Endothelial cell of umbilical vein (primary cell): ENCODE measurements at regions not wholly inside any gene's neighbourhood (a gene's known extent, or its start where the extent isn't known, plus 50 kb on each side); places are given as distances from the start of the nearest gene placed in this dataset.

Experiments used
- BruUV-seq: library from RNA; stranded (reverse); fragments of 400-500 nt; replicated peaks from 2 replicates; lab custom pipeline; 2021; lab: Mats Ljungman, UMichigan
- CTCF ChIA-PET: fragments of 300-600, 350-600 bp; sonication (Branson Sonifier 250); formaldehyde crosslinking; loops from one replicate; lab custom pipeline; 2021; ENCODE audit warnings: antibody characterized with exemption, inconsistent platforms; lab: Charles Lee
- POLR2A ChIA-PET: fragments of 300-600, 350-600 bp; sonication (Branson Sonifier 250); formaldehyde crosslinking; loops from one replicate; lab custom pipeline; 2021; ENCODE audit warnings: antibody characterized with exemption, inconsistent platforms; lab: Charles Lee
- DNase-seq: peaks from one replicate; pipeline ENCODE4 v3.0.0-alpha.2; 2011; ENCODE audit warnings: low read depth, low spot score
- FAIRE-seq: peaks from 2 replicates; lab custom pipeline; 2011; peaks lifted over from hg19 to GRCh38; lab: Jason Lieb, UNC
- H2AFZ ChIP-seq: 2 replicates; pipeline ENCODE4 v1.6.0; 2012; ENCODE audit warnings: low read depth, low read length, control low read depth, inconsistent platforms
- H3K27ac ChIP-seq: 2 replicates; pipeline ENCODE4 v1.5.1; 2011; ENCODE audit warnings: low read depth, mild to moderate bottlenecking, control low read depth, low read length, moderate library complexity; ENCODE audit not compliant: insufficient read depth
- H3K27me3 ChIP-seq, 2 experiments: 2 replicates each; pipeline versions ENCODE4 v1.6.0 to v1.6.1; 2011; ENCODE audit warnings: low read length in 2 of 2, mixed read lengths in 1 of 2; ENCODE audit not compliant: control insufficient read depth in 2 of 2, insufficient read depth in 2 of 2
- H3K36me3 ChIP-seq, 2 experiments: 2 replicates in 1 of 2; 3 replicates in 1 of 2; pipeline ENCODE4 v1.5.1; 2011; ENCODE audit warnings: low read length in 2 of 2, mild to moderate bottlenecking in 1 of 2, moderate library complexity in 1 of 2; ENCODE audit not compliant: control insufficient read depth in 2 of 2, insufficient read depth in 2 of 2; ENCODE audit errors: extremely low read depth in 1 of 2
- H3K4me1 ChIP-seq: 3 replicates; pipeline ENCODE4 v1.5.1; 2011; ENCODE audit warnings: mild to moderate bottlenecking, low read length; ENCODE audit not compliant: control insufficient read depth, insufficient read depth; ENCODE audit errors: extremely low read depth
- H3K4me2 ChIP-seq: 2 replicates; pipeline ENCODE4 v1.6.1; 2011; ENCODE audit warnings: low read length, control low read depth, mixed read lengths; ENCODE audit not compliant: insufficient read depth
- H3K4me3 ChIP-seq, 3 experiments: fragments of 200-600 bp in 1 of 3; sonication (generic), shearing (Covaris generic) in 1 of 3; replicated peaks in 1 of 3; 2 replicates each; pipeline ENCODE4 v1.5.1; 2011 to 2016; ENCODE audit warnings: control low read depth in 3 of 3, low read length in 3 of 3, mild to moderate bottlenecking in 2 of 3, inconsistent platforms in 1 of 3, low read depth in 1 of 3, moderate library complexity in 1 of 3; ENCODE audit not compliant: insufficient read depth in 1 of 3
- H3K79me2 ChIP-seq: 2 replicates; pipeline ENCODE4 v1.6.0; 2012; ENCODE audit warnings: low read length, inconsistent platforms; ENCODE audit not compliant: control insufficient read depth, insufficient read depth
- H3K9ac ChIP-seq: replicated peaks from 2 replicates; pipeline ENCODE3; 2011; ENCODE audit warnings: low read length, control low read depth; ENCODE audit not compliant: insufficient read depth; ENCODE audit errors: extremely low read depth
- H3K9me1 ChIP-seq: replicated peaks from 3 replicates; pipeline ENCODE4 v1.6.0; 2011; ENCODE audit warnings: mild to moderate bottlenecking, low read length; ENCODE audit not compliant: control insufficient read depth, insufficient read depth; ENCODE audit errors: extremely low read depth
- H3K9me3 ChIP-seq: replicated peaks from 2 replicates; pipeline ENCODE4 v1.5.1; 2012; ENCODE audit warnings: low read length, inconsistent platforms; ENCODE audit not compliant: control insufficient read depth, insufficient read depth
- H4K20me1 ChIP-seq: replicated peaks from 2 replicates; pipeline ENCODE3; 2011; ENCODE audit warnings: mild to moderate bottlenecking, low read length; ENCODE audit not compliant: control insufficient read depth, insufficient read depth; ENCODE audit errors: extremely low read depth
- EZH2 ChIP-seq: IDR thresholded peaks from 2 replicates; pipeline ENCODE4 v1.6.1; 2012; ENCODE audit warnings: borderline replicate concordance, low read depth, mild to moderate bottlenecking, moderate library complexity, low read length, inconsistent platforms; ENCODE audit not compliant: severe bottlenecking
- FOS ChIP-seq: IDR thresholded peaks from 2 replicates; pipeline ENCODE4 v1.6.1; 2011; ENCODE audit warnings: mild to moderate bottlenecking, low read length, moderate library complexity, borderline replicate concordance; ENCODE audit not compliant: insufficient read depth
- GATA2 ChIP-seq: IDR thresholded peaks from 2 replicates; pipeline ENCODE4 v1.7.0; 2011; ENCODE audit warnings: low read depth, mild to moderate bottlenecking, moderate library complexity, mixed read lengths, low read length; ENCODE audit not compliant: insufficient read length, insufficient read depth
- JUN ChIP-seq: IDR thresholded peaks from 2 replicates; pipeline ENCODE4 v1.6.1; 2011; ENCODE audit warnings: borderline replicate concordance, low read depth; ENCODE audit not compliant: insufficient read length, insufficient read depth
- MYC ChIP-seq: IDR thresholded peaks from one replicate; pipeline ENCODE4 v1.6.1; 2011; ENCODE audit warnings: mild to moderate bottlenecking, low read depth, low read length
- POLR2A ChIP-seq: IDR thresholded peaks from 2 replicates; pipeline ENCODE4 v1.6.1; 2012; ENCODE audit warnings: low read depth, mild to moderate bottlenecking, control low read depth, low read length
- POLR2AphosphoS5 ChIP-seq: IDR thresholded peaks from 2 replicates; pipeline ENCODE4 v1.6.1; 2012; ENCODE audit warnings: low read depth, mild to moderate bottlenecking, control low read depth, low read length, moderate library complexity; ENCODE audit not compliant: insufficient read depth
- dilution Hi-C: fragments of 300-500 bp; cut with MboI; formaldehyde crosslinking; loops from one replicate; pipeline ENCODE4 v1.15.0; 2019; ENCODE audit warnings: low sequenced_read_pairs; ENCODE audit not compliant: extremely low pct_ligation_motif_present
- intact Hi-C: fragments of 100-400 bp; cut with micrococcal nuclease; formaldehyde crosslinking; loops from one replicate; pipeline ENCODE4 v1.10.0; 2022
- TF ChIP-seq, protein P1 (sequence below): IDR thresholded peaks from 2 replicates; pipeline ENCODE4 v1.6.1; 2011; ENCODE audit not compliant: insufficient read depth, insufficient read length
- TF ChIP-seq, protein P2 (sequence below), 2 donors: IDR thresholded peaks; 1 replicate in 1 of 2; 2 replicates in 1 of 2; pipeline ENCODE4 v1.5.1; 2011; ENCODE audit warnings: low read length in 2 of 2, mild to moderate bottlenecking in 2 of 2, moderate library complexity in 2 of 2, control low read depth in 1 of 2, inconsistent platforms in 1 of 2, low read depth in 1 of 2; ENCODE audit not compliant: insufficient read depth in 1 of 2; ENCODE audit errors: extremely low read depth in 1 of 2

DNA sequence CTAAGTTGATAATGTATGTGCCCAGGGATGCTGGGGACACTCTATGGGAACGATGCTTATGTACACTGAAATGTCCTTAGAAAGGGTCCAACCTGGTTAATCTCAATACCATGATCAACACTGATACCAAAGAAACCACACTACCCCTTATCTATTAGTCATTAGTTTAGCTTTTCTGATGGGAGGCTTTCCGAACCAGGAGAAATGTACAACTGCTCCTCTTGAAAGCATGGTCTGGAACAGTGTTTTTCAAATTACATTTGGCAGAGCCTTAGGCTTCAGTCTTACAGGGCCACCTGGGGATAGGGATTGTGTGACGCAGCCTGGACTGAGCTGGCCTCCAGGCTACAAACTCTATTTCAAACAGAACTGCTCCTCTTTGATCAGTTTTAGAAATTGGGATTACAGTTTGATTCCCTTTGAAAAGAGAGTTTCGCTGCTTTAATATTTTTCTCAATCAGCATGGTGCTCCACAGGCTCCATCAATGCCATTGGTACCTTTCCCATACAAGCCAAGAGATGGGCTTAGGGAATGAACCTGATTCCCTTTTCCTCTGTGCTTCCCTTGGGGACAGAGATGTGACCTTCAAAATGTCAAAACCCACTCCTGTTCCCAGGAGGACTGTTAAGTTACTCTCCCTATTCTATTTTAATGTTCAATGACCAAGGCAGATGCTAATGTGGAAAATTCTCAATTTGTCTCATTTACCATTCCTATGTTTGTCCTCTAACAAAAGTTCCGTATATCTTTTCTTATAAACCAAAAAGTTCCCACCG is 296.0 kb upstream of the ADAMTS9 start:
- CTCF ChIA-PET, result interaction anchor here (1.0 kb wide), 1 partner anchor 186 kb away, joined by 3 read pairs; no protein-coding TSS in a partner anchor

More for the DNA sequence above, 296.0 kb upstream of the ADAMTS9 start:
- TF ChIP-seq JUN, result no peak
- no peak for TF ChIP-seq MYC
- TF ChIP-seq POLR2A, result no peak
- no peak for TF ChIP-seq GATA2
- TF ChIP-seq, protein P1, sequence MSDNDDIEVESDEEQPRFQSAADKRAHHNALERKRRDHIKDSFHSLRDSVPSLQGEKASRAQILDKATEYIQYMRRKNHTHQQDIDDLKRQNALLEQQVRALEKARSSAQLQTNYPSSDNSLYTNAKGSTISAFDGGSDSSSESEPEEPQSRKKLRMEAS, result no peak
- TF ChIP-seq, protein P2, sequence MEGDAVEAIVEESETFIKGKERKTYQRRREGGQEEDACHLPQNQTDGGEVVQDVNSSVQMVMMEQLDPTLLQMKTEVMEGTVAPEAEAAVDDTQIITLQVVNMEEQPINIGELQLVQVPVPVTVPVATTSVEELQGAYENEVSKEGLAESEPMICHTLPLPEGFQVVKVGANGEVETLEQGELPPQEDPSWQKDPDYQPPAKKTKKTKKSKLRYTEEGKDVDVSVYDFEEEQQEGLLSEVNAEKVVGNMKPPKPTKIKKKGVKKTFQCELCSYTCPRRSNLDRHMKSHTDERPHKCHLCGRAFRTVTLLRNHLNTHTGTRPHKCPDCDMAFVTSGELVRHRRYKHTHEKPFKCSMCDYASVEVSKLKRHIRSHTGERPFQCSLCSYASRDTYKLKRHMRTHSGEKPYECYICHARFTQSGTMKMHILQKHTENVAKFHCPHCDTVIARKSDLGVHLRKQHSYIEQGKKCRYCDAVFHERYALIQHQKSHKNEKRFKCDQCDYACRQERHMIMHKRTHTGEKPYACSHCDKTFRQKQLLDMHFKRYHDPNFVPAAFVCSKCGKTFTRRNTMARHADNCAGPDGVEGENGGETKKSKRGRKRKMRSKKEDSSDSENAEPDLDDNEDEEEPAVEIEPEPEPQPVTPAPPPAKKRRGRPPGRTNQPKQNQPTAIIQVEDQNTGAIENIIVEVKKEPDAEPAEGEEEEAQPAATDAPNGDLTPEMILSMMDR (IDR thresholded peaks at IDR 0.05; ENCODE audit: extremely low read depth in 1 of 2, insufficient read depth in 1 of 2, low read depth in 1 of 2, low read length in 2 of 2), result no peak
- TF ChIP-seq POLR2AphosphoS5, result no peak
- TF ChIP-seq FOS, result no peak
- no peak for TF ChIP-seq EZH2
- Histone ChIP-seq H3K27ac (no peak overlapping the region), H3K4me3 (no peak overlapping the region), H3K9ac (no peak overlapping the region), H4K20me1 (no peaks in the 10 kb centered on the region), H3K9me1 (no peaks in the 10 kb centered on the region), H3K27me3 (no peaks in the 10 kb centered on the region), H3K36me3 (no peaks in the 10 kb centered on the region), H3K4me1 (peaks cover 12% of the 10 kb centered on the region), H2AFZ (no peak overlapping the region), H3K79me2 (no peaks in the 10 kb centered on the region), H3K4me2 (no peak overlapping the region), H3K9me3 (no peaks in the 10 kb centered on the region)
- DNase-seq, result no peak
- BruUV-seq, result no TSS peak
- POLR2A ChIA-PET, result no interaction called here
- no peak for FAIRE-seq
- dilution Hi-C loops, result no loop called here
- intact Hi-C loops, result no loop called here
